Fibroblast of lung (primary cell): ENCODE measurements at regions not wholly inside any gene's neighbourhood (a gene's known extent, or its start where the extent isn't known, plus 50 kb on each side); places are given as distances from the start of the nearest gene placed in this dataset.

ENCODE experiments used
- CTCF ChIP-seq, 2 donors: IDR thresholded peaks in 1 of 2; conservative IDR thresholded peaks in 1 of 2; 1 replicate in 1 of 2; 2 replicates in 1 of 2; pipeline ENCODE4 v1.5.1; 2011 to 2012; ENCODE audit warnings: low read length in 2 of 2, control low read depth in 1 of 2, inconsistent platforms in 1 of 2, low read depth in 1 of 2, mild to moderate bottlenecking in 1 of 2
- EZH2 ChIP-seq: IDR thresholded peaks from 2 replicates; pipeline ENCODE4 v1.5.1; 2012; ENCODE audit warnings: low read length, control low read depth, mild to moderate bottlenecking; ENCODE audit errors: missing control alignments

- TF ChIP-seq CTCF (conservative IDR thresholded peaks at IDR 0.05 in 1 of 2, IDR thresholded peaks at IDR 0.05 in 1 of 2; ENCODE audit: low read depth in 1 of 2, low read length in 2 of 2), result no peak
- no peak for TF ChIP-seq EZH2
Observed at GRCh38 chr16:85164838-85165516, 52.7 kb upstream of the CIBAR2 start.
